HFF-Myc (cell line): ENCODE measurements at regions not wholly inside any gene's neighbourhood (a gene's known extent, or its start where the extent isn't known, plus 50 kb on each side); places are given as distances from the start of the nearest gene placed in this dataset.

Source experiments
- DNase-seq: peaks from one replicate; pipeline ENCODE4 v3.0.0-alpha.2; 2011; ENCODE audit warnings: low read depth; ENCODE audit errors: extremely low read depth
- H3K4me3 ChIP-seq: replicated peaks from 2 replicates; pipeline ENCODE4 v1.5.1; 2011; ENCODE audit warnings: low read depth, mild to moderate bottlenecking, control low read depth, low read length
- CTCF ChIP-seq: IDR thresholded peaks from 2 replicates; pipeline ENCODE4 v1.5.1; 2012; ENCODE audit warnings: mild to moderate bottlenecking, low read depth, low read length, control low read depth; ENCODE audit errors: missing control alignments

GRCh38 chrX:140918398-140919038, 83.9 kb upstream of the SPANXB1 start:
- TF ChIP-seq CTCF, result peak; percentile 37
- DNase-seq, result peak; percentile 20
- no peak overlapping the region for H3K4me3 ChIP-seq

- TF ChIP-seq CTCF, result no peak
- H3K4me3 ChIP-seq, result no peak overlapping the region
- DNase-seq, result no peak
Observed at GRCh38 chrX:140920416-140920815, 82.0 kb upstream of the SPANXB1 start.

- no peak for DNase-seq
- TF ChIP-seq CTCF, result no peak
- H3K4me3 ChIP-seq, result no peak overlapping the region
Observed at GRCh38 chrX:140923118-140923517, 79.3 kb upstream of the SPANXB1 start.

- no peak overlapping the region for H3K4me3 ChIP-seq
- no peak for DNase-seq
- TF ChIP-seq CTCF, result no peak
Observed at GRCh38 chrX:140928739-140929138, 73.7 kb upstream of the SPANXB1 start.

GRCh38 chrX:140933016-140933415, 69.4 kb upstream of the SPANXB1 start:
- no peak for DNase-seq
- no peak for TF ChIP-seq CTCF
- H3K4me3 ChIP-seq, result no peak overlapping the region

- DNase-seq, result no peak
- no peak overlapping the region for H3K4me3 ChIP-seq
- no peak for TF ChIP-seq CTCF
Observed at GRCh38 chrX:140933874-140934655, 68.3 kb upstream of the SPANXB1 start.
